Neural progenitor cell (in vitro differentiated cells): ENCODE measurements at regions not wholly inside any gene's neighbourhood (a gene's known extent, or its start where the extent isn't known, plus 50 kb on each side); places are given as distances from the start of the nearest gene placed in this dataset.

Experiments
- DNase-seq: peaks from one replicate; pipeline ENCODE4 v3.0.0-alpha.2; 2016; ENCODE audit warnings: low spot score
- H2AFZ ChIP-seq: fragments of 200-600 bp; sonication (generic); replicated peaks from 2 replicates; pipeline ENCODE4 v1.6.1; 2016; ENCODE audit warnings: antibody characterized with exemption
- H3F3A ChIP-seq: fragments of 200-600 bp; sonication (generic); 2 replicates; pipeline ENCODE4 v1.6.1; 2016; ENCODE audit warnings: antibody characterized with exemption, low read depth
- H3K27ac ChIP-seq: fragments of 200-600 bp; sonication (generic); 2 replicates; pipeline ENCODE4 v1.5.1; 2016; ENCODE audit warnings: mild to moderate bottlenecking
- H3K27me3 ChIP-seq: fragments of 200-600 bp; sonication (generic); 2 replicates; pipeline ENCODE4 v1.6.1; 2016; ENCODE audit warnings: mild to moderate bottlenecking, moderate library complexity
- H3K36me3 ChIP-seq: fragments of 200-600 bp; sonication (generic); 2 replicates; pipeline ENCODE4 v1.5.1; 2016
- H3K4me1 ChIP-seq: fragments of 200-600 bp; sonication (generic); 2 replicates; pipeline ENCODE4 v1.6.1; 2016; ENCODE audit warnings: mixed run types
- H3K4me2 ChIP-seq: fragments of 200-600 bp; sonication (generic); 2 replicates; pipeline ENCODE4 v1.6.1; 2016
- H3K4me3 ChIP-seq: fragments of 200-600 bp; sonication (generic); 2 replicates; pipeline ENCODE4 v1.5.1; 2016
- H3K79me2 ChIP-seq: fragments of 200-600 bp; sonication (generic); 2 replicates; pipeline ENCODE4 v1.6.1; 2016; ENCODE audit warnings: low read depth
- H3K9ac ChIP-seq: fragments of 200-600 bp; sonication (generic); 2 replicates; pipeline ENCODE4 v1.6.1; 2016
- H3K9me3 ChIP-seq: fragments of 200-600 bp; sonication (generic); 2 replicates; pipeline ENCODE4 v1.5.1; 2016; ENCODE audit warnings: low read depth
- H4K20me1 ChIP-seq: fragments of 200-600 bp; sonication (generic); 2 replicates; pipeline ENCODE4 v1.6.1; 2016; ENCODE audit warnings: low read depth
- H3K27ac Mint-ChIP-seq: 3 replicates; pipeline ENCODE4 v1.8.0; 2021; ENCODE audit warnings: mixed read lengths
- H3K27me3 Mint-ChIP-seq: 2 replicates; pipeline ENCODE4 v1.8.0; 2022; ENCODE audit warnings: low read depth, mild to moderate bottlenecking, inconsistent platforms, moderate library complexity, mixed read lengths; ENCODE audit not compliant: insufficient read depth
- H3K36me3 Mint-ChIP-seq: 3 replicates; pipeline ENCODE4 v1.8.0; 2021; ENCODE audit warnings: mixed read lengths
- H3K4me1 Mint-ChIP-seq: 3 replicates; pipeline ENCODE4 v1.8.0; 2021; ENCODE audit warnings: mixed read lengths
- H3K4me3 Mint-ChIP-seq: 3 replicates; pipeline ENCODE4 v1.8.0; 2021; ENCODE audit warnings: mild to moderate bottlenecking, moderate library complexity, mixed read lengths
- H3K9me3 Mint-ChIP-seq: 3 replicates; pipeline ENCODE4 v1.8.0; 2020; ENCODE audit warnings: mixed read lengths
- CTCF ChIP-seq: fragments of 200-600 bp; sonication (generic); IDR thresholded peaks from 2 replicates; pipeline ENCODE4 v1.5.1; 2017; ENCODE audit warnings: antibody characterized with exemption, mild to moderate bottlenecking
- EZH2 ChIP-seq: fragments of 200-600 bp; sonication (generic); IDR thresholded peaks from 2 replicates; pipeline ENCODE4 v1.6.1; 2017; ENCODE audit warnings: antibody characterized with exemption, mild to moderate bottlenecking, moderate library complexity
- EZH2phosphoT487 ChIP-seq: fragments of 200-600 bp; sonication (generic); IDR thresholded peaks from 2 replicates; pipeline ENCODE4 v1.6.1; 2017; ENCODE audit warnings: antibody characterized with exemption

- H3K27ac Mint-ChIP-seq, result no peak overlapping the region
- Histone ChIP-seq H3K4me2 (no peak overlapping the region), H3K27ac (no peak overlapping the region), H2AFZ (no peak overlapping the region), H4K20me1 (no peaks in the 10 kb centered on the region), H3K9me3 (no peaks in the 10 kb centered on the region), H3K4me3 (no peak overlapping the region), H3K36me3 (no peaks in the 10 kb centered on the region), H3K9ac (no peak overlapping the region), H3F3A (no peaks in the 10 kb centered on the region), H3K4me1 (no peaks in the 10 kb centered on the region), H3K79me2 (no peaks in the 10 kb centered on the region), H3K27me3 (no peaks in the 10 kb centered on the region)
- no peak for DNase-seq
- H3K4me3 Mint-ChIP-seq, result no peak overlapping the region
- H3K4me1 Mint-ChIP-seq, result peaks cover 5% of the 10 kb centered on the region
- TF ChIP-seq CTCF, result no peak
- TF ChIP-seq EZH2, result no peak
- TF ChIP-seq EZH2phosphoT487, result no peak
- H3K36me3 Mint-ChIP-seq, result no peaks in the 10 kb centered on the region
- H3K27me3 Mint-ChIP-seq, result peaks cover 5% of the 10 kb centered on the region
- peaks cover 3% of the 10 kb centered on the region for H3K9me3 Mint-ChIP-seq
Observed at GRCh38 chr6:137269803-137270202, 50.6 kb upstream of the IFNGR1 start.

- Histone ChIP-seq H4K20me1 (no peaks in the 10 kb centered on the region), H3K4me2 (no peak overlapping the region), H3K9me3 (no peaks in the 10 kb centered on the region), H3K4me1 (no peaks in the 10 kb centered on the region), H3F3A (no peaks in the 10 kb centered on the region), H3K27me3 (no peaks in the 10 kb centered on the region), H3K4me3 (no peak overlapping the region), H3K36me3 (no peaks in the 10 kb centered on the region), H3K79me2 (no peaks in the 10 kb centered on the region), H3K27ac (no peak overlapping the region), H2AFZ (no peak overlapping the region), H3K9ac (no peak overlapping the region)
- no peak for DNase-seq
- Mint-ChIP-seq H3K4me3 (no peak overlapping the region), H3K27ac (no peak overlapping the region), H3K36me3 (no peaks in the 10 kb centered on the region), H3K4me1 (peaks cover 3% of the 10 kb centered on the region), H3K27me3 (peaks cover 5% of the 10 kb centered on the region), H3K9me3 (peaks cover 3% of the 10 kb centered on the region)
- no peak for TF ChIP-seq EZH2phosphoT487
- no peak for TF ChIP-seq CTCF
- no peak for TF ChIP-seq EZH2
Observed at GRCh38 chr6:137269347-137269746, 50.2 kb upstream of the IFNGR1 start.
